ENCODE measurements at regions not wholly inside any gene's neighbourhood (a gene's known extent, or its start where the extent isn't known, plus 50 kb on each side); places are given as distances from the start of the nearest gene placed in this dataset.
"Not testable (repeated sequence)": the region's sequence is repeated elsewhere in the genome, so short reads cannot be mapped to it uniquely, and the experiment has no call there.

- DNase-seq (ENCODE audit: low spot score) = no peak
Measured at GRCh38 chr4:189600718-189601435, 339.8 kb upstream of the FRG1 start.

GRCh38 chr4:189602827-189603226, 337.8 kb upstream of the FRG1 start:
- not testable (repeated sequence) for DNase-seq (ENCODE audit: low spot score)

- DNase-seq (ENCODE audit: low spot score) = not testable (repeated sequence)
Measured at GRCh38 chr4:189610571-189610970, 330.1 kb upstream of the FRG1 start.

- DNase-seq (ENCODE audit: low spot score) = no peak
Measured at GRCh38 chr4:189613207-189613606, 327.5 kb upstream of the FRG1 start.

- DNase-seq (ENCODE audit: low spot score) = no peak
Measured at GRCh38 chr4:189615217-189615663, 325.4 kb upstream of the FRG1 start.

GRCh38 chr4:189617741-189618140, 322.9 kb upstream of the FRG1 start:
- DNase-seq (ENCODE audit: low spot score) = not testable (repeated sequence)

GRCh38 chr4:189619441-189620250, 321.0 kb upstream of the FRG1 start:
- DNase-seq (ENCODE audit: low spot score) = not testable (repeated sequence)

GRCh38 chr4:189622574-189622973, 318.1 kb upstream of the FRG1 start:
- DNase-seq (ENCODE audit: low spot score) = not testable (repeated sequence)

GRCh38 chr4:189627041-189627440, 313.6 kb upstream of the FRG1 start:
- not testable (repeated sequence) for DNase-seq (ENCODE audit: low spot score)

GRCh38 chr4:189629733-189630132, 310.9 kb upstream of the FRG1 start:
- not testable (repeated sequence) for DNase-seq (ENCODE audit: low spot score)

GRCh38 chr4:189630913-189631567, 309.6 kb upstream of the FRG1 start:
- DNase-seq (ENCODE audit: low spot score) = not testable (repeated sequence)

GRCh38 chr4:189631568-189631916, 309.1 kb upstream of the FRG1 start:
- DNase-seq (ENCODE audit: low spot score) = not testable (repeated sequence)

GRCh38 chr4:189650436-189650835, 290.2 kb upstream of the FRG1 start:
- DNase-seq (ENCODE audit: low spot score) = not testable (repeated sequence)

- DNase-seq (ENCODE audit: low spot score) = not testable (repeated sequence)
Measured at GRCh38 chr4:189653130-189653653, 287.5 kb upstream of the FRG1 start.

- DNase-seq (ENCODE audit: low spot score) = not testable (repeated sequence)
Measured at GRCh38 chr4:189653983-189654382, 286.7 kb upstream of the FRG1 start.

- not testable (repeated sequence) for DNase-seq (ENCODE audit: low spot score)
Measured at GRCh38 chr4:189654396-189654795, 286.3 kb upstream of the FRG1 start.

GRCh38 chr4:189655817-189656216, 284.9 kb upstream of the FRG1 start:
- DNase-seq (ENCODE audit: low spot score) = not testable (repeated sequence)

GRCh38 chr4:189656641-189657040, 284.0 kb upstream of the FRG1 start:
- no peak for DNase-seq (ENCODE audit: low spot score)

- DNase-seq (ENCODE audit: low spot score) = not testable (repeated sequence)
Measured at GRCh38 chr4:189658259-189658658, 282.4 kb upstream of the FRG1 start.

- DNase-seq (ENCODE audit: low spot score) = not testable (repeated sequence)
Measured at GRCh38 chr4:189658831-189659230, 281.8 kb upstream of the FRG1 start.

- DNase-seq (ENCODE audit: low spot score) = no peak
Measured at GRCh38 chr4:189659287-189659686, 281.4 kb upstream of the FRG1 start.

GRCh38 chr4:189660722-189661360, 279.8 kb upstream of the FRG1 start:
- no peak for DNase-seq (ENCODE audit: low spot score)

Measured in AG08396 (cell line).